HPDE6-E6E7 (cell line): ENCODE measurements at regions not wholly inside any gene's neighbourhood (a gene's known extent, or its start where the extent isn't known, plus 50 kb on each side); places are given as distances from the start of the nearest gene placed in this dataset.
"Not testable (repeated sequence)": the region's sequence is repeated elsewhere in the genome, so short reads cannot be mapped to it uniquely, and the experiment has no call there.

Experiments used
- DNase-seq: peaks from one replicate; pipeline ENCODE4 v3.0.0; 2011; ENCODE audit warnings: missing footprints; ENCODE audit errors: extremely low spot score

DNA sequence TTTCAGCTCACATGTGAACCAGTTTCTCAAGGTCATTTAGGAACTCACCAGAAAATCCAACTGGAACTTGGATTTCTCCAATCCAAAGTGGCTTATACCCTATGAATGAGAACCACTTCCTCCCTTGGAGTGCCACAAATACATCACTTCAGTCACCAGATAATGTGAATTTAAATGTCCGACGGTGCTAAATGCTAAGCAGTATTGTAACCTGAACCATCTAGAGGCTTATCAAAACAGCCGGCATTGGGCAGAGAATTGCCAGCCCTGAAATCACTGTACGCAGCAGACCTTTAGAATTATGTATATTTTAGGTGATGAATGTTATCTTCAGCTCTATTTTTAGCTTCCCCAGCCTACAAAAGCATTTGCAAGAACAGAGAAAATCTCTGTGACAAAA is 76.8 kb upstream of the COX20 start:
- no peak for DNase-seq

DNA sequence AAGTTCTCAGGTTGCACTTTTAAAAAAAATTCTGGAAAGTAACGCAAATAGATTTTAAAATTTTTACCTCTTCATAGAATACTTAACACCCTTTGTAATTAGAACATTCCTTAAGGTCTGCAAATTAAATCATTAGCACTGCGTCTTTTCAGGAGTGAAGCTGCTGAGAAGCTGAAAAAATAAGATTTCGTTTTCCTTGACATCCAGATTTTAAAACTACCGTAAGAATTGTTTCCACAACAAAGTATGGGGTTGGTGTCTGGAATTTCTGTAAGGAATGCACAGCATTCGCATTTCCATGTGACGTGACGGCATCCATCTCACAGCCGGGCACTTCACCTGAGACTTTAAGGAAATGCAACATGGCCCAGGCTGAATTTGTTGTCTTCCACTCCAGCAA is 76.3 kb upstream of the COX20 start:
- DNase-seq, result no peak

DNA sequence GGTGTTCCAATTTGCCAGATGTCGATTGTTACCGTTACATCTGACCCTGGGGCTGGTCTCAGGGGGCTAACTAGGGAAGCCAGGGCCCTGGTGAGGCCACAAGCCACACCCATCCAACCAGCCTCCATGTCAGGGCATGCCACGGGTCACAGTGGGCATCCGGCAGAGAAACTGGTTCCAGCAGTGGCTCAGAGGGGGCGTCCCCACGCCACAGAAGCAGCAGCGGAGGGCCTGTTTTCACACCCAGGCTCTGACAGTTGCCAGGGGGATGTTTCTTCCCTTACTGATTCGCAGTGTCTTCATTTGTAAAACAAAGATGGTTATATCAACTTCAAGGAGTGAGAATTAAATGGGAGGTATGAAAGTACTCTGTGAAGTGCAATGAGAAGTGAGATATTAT is 75.0 kb upstream of the COX20 start:
- no peak for DNase-seq

DNA sequence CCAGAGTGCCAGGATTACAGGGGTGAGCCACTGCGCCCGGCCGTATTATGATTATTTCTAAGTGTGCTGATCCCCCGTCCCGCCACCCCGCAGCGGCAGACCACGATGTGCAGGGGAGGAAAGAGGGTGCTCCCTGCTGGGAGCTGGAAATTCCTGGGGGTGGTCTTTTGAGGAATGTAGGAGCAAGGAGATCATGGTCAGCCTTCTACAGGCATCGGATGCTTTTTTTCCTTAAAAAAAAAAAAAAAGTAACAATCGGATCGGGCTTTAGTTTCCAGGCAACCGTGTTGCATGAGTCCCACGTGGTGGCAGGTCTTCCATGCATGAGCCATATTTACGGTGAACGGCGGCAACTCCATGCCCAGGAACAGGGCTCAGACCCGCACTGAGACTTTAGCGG is 74.2 kb upstream of the COX20 start:
- DNase-seq, result no peak

DNA sequence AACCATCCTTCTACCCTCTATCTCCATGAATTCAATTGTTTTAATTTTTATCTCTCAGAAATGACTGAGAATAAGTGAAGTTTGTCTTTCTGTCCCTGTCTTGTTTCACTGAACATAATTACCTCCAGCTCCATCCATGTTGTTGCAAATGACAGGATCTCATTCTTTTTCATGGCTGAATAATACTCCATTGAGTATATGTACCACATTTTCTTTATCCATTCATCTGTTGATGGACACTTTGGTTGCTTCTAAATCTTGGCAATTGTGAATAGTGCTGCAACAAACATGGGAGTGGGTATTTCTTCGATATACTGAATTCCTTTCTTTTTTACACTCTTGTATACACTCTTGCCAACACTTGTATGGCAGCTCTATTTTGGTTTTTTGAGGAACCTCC is 72.8 kb upstream of the COX20 start:
- DNase-seq, result no peak

DNA sequence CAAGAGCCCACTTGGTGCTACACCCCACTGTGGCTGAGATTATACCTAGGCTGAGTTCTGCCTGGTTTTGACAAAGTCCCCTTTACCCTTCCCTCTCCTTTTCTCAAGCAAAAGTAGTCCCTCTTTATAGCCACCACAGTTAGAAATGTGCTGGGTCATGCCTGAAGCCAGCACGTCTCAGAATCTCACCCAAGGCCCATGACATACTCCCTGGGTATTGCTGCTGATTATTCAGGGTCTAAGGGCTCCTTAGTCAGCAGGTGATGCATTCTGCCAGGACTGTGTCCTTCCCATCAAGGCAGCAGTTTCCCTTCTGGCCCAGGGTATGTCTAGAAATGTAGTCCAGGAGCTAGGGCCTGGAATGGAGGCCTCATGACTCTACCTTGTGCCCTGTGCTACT is 67.3 kb upstream of the COX20 start:
- DNase-seq, result no peak

DNA sequence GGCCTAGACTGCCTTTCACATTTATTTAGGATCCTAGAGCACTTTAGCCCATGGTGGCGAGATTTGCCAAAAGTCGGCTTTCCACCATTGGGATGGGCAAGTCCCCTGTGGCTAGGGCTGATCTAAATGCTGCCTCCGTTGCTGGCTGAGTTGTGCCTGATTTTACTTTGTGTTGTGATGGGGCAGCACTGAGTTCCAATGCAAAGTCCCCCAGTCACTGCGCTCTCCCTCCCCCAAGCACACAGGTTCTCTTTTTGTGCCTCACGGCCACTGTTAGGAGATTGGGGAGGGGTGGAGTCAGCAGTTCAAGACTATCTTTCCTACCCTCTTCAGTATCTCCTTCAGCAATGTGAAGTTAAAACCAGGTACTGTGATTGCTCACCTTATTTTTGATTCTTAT is 66.7 kb upstream of the COX20 start:
- no peak for DNase-seq

DNA sequence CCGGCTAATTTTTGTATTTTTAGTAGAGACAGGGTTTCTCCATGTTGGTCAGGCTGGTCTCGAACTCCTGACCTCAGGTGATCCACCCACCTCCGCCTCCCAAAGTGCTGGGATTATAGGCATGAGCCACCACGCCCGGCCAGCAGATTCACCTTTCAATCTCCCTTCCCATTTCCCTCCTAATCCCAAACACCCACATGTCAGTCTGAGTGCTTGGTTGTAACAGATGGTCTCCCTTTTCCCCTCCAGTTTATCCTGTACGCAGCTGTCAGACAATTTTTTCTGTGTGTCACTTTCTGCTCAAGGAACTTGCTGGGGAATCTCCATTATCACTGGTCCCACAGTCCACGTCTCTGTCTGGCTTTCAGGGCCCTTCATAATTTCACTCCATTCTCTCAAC is 64.9 kb upstream of the COX20 start:
- DNase-seq, result not testable (repeated sequence)

DNA sequence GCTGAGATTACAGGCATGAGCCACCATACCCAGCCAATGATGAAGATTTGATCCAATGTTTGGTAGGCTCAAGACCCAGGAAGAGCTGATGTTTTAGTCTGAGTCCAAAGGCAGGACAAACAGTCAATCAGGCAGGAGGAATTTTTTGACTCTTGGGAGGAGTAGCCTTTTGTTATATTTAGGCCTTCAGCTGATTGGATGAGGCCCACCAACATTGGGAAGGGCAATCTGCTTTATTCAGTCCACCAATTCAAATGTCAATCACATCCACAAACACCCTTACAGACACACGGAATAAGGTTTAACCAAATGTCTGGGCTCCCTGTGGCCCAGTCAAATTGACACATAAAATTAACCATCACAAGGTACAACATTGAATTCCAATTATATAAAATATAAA is 61.9 kb upstream of the COX20 start:
- no peak for DNase-seq

DNA sequence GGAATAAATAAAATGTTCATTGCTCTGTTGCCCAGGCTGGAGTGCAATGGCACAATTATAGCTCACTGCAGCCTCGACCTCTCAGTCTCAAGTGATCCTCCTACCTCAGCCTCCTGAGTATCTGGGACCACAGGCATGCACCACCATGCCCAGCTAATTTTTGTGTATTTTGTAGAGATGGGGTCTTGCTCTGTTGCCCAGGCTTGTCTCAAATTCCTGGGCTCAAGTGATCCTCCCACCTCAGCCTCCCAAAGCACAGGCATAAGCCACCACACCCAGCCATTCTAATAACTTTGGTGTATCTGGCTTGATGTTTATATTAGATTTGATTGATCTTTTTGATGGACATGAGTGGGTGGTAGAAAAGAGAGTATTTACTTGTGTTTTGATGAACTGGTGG is 58.7 kb upstream of the COX20 start:
- not testable (repeated sequence) for DNase-seq

DNA sequence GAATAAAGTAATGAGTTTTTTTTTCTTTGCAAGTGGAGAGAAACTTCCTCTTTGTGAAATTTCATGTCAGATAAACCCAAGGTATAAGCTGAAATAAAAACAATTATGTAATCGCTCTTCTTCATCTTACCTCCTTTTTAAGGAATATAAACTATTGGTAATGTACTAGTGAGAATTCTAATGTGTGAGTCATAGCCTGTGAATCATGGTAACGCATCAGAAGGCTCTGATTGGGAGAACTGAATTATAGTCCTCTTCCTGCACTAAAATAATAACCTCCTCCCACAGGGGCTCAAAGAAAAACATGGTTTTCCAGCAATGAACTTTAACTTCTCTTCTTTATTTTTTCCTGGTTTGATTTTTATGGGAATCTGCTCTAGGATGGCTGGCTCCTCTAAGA is 57.1 kb upstream of the COX20 start:
- DNase-seq, result peak; percentile 57

DNA sequence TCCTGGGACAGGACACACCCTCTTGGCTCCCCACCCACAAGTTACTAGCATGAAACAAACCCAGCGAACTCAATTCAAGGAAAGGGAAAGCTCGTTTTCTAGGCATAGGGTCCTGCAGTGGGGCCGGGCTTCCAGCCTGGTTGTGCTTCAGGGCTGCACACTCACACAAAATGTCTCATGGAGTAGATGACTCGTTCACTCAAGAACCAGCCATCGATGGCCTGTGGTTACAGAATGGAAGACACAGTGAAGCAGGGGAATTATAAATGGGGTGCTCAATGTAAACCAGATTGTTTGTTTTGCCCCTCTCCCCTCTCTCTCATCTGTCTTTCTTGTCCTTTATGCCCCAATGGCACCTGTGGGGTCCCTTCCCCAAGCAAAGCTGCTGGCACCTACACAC is 56.0 kb upstream of the COX20 start:
- no peak for DNase-seq

DNA sequence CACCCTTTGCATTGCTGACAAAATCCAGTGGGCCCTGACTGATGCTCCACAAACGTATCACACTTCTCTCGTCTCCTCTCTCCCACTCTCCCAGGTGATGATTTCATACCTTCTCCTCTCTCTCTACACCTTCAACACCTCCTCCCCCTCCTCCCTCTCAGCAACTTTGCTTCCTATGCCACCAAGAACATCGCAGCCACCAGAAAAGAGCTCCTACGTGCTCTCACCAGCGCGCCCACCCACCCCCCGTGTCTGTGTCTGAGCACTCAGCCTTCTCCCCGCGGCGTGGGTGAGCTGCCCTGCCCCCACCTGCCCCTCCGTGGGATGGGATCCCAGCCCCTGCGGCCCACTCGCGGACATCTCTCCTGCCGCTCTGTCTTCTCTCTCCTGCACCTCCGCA is 55.1 kb upstream of the COX20 start:
- DNase-seq, result no peak

DNA sequence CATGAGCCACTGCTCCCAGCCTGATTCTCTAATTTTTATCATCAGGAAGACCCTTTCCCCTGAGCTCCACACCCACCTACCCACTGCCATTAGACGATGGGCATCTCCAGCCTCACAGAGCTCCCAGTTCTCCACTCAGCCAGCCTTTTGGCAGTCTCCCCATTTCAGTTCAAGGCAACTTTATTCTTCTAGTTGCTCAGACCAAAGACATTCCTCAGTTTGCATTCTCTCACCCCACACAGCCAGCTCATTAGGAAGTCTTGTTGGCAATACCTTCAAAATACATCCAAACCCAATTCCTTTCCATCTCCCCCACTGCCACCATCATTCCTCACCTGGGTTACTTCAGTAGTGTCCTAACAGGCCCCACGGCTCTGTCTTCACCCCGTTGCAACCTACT is 53.4 kb upstream of the COX20 start:
- DNase-seq, result no peak

DNA sequence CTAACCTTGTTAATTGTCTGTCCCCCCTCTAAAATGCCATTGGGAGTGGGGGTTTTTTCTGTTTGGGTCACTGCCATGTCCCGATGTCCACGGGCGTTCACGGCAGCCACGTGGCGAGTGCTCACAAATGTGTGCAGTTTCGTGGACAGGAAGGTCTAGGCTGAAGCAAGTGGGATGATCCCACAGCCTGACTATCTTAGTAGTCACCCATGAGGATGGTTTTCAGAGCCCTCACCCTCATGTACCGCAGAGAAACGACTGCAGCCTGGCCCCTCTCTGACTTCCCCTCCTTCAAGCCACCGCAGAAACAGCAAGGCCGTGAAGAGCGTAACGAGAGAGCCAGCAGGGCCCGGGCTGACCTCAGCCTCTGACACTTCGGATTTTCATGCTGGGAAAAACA is 52.3 kb upstream of the COX20 start:
- DNase-seq, result no peak
